HG03457 (cell line): ENCODE measurements at regions not wholly inside any gene's neighbourhood (a gene's known extent, or its start where the extent isn't known, plus 50 kb on each side); places are given as distances from the start of the nearest gene placed in this dataset.

Experiments used
- ATAC-seq: cut with Tn5 transposase; IDR thresholded peaks from one replicate; pipeline ENCODE4 v1.9.1; 2021; ENCODE audit warnings: moderate number of reproducible peaks; ENCODE audit not compliant: unreplicated experiment

DNA sequence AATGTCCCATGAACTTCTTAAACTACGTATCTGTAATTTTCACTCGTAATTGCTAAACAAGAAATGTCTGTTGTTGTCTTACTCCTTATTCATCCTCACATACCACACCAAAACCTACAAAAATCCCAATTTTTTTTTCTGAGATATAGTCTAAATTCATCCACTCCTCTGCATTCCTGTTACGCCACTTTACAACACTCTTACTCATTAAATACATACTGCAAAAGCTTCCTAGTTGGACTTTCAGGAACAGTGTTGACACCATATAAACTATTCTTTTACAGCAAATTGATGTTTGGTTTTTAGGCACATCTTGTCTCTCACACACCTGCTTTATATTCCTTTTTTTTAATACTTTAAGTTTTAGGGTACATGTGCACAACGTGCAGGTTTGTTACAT, 934.9 kb upstream of the CADM2 start:
- no peak for ATAC-seq

DNA sequence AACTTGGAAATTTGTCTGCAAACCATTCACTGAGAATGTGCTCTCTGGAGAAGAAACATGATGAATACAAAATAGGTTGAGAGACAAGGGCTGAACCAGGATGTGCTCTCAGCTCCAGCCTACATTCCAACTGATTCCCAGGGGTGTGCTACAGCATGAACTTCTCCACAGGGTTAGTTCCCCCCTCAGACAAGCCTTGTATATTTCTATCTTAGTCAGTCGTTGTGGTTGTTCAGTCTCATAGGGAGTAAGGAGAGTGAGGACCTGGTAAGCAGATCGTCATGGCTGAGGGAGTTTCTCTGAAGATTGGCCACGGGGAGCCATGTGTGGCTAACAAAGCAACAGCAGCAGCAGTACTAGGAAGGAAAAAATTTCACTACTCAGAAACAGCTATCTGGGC, 919.7 kb upstream of the CADM2 start:
- ATAC-seq, result no peak

DNA sequence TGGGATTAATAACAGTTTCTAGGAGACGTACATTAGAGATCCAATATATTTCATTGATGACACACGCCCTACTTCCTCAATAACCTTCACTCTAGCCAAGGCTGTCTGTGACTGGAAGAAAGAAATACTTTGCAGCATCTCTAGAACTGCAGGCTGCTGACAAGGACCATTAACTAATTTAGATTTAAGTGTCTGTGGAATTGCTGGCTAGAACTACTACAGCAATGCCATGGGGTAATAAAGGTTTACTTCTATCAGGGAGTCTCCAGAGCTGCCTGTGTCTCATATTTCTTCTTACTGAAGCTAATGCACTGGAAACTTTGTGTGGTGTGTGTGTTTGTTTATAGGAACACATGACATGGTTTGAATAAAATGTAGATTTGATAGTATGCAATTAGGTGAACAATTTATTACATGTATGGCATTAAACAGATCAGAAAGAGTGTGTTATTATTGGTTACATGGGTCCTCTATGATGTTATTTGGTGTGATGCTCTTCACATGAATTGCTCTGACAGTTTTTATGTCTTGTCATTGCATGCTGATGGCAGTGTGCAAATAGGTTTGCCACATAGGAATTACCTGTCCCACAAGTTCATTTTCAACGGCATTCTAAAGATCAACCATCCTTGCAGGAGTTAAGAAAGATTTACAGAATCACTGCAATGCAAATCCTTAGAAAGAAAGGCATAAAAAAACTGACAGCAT, 916.2 kb upstream of the CADM2 start:
- ATAC-seq, result no peak

DNA sequence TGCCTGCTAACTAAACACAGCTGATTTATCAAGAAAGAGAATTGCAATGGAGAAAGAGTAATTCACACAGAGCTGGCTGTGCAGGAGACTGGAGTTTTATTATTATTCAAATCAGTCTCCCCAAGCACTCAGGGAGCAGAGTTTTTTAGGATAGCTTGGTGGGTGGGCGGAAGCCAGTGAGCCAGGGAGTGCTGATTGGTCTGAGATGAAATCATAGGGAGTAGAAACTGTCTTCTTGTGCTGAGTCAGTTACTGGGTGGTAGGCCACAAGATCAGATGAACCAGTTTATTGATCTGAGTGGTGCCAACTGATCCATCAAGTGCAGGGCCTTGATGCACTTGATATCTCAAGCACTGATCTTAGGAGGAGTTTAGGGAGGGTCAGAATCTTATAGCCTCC, 891.9 kb upstream of the CADM2 start:
- ATAC-seq, result no peak

DNA sequence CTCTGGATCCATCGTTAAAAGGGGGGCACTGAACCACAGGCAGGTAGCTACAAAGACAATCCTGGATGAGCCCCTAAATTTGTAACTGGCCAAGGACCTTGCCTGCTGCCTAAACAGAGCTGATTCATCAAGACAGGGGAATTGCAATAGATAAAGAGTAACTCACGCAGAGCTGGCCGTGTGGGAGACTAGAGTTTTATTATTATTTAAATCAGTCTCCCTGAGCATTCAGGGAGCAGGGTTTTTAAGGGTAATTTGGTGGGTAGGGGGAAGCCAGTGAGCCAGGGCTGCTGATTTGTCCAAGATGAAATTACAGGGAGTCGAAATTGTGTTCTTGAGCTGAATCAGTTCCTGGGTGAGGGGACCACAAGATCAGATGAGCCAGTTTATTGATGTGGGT, 885.1 kb upstream of the CADM2 start:
- no peak for ATAC-seq

DNA sequence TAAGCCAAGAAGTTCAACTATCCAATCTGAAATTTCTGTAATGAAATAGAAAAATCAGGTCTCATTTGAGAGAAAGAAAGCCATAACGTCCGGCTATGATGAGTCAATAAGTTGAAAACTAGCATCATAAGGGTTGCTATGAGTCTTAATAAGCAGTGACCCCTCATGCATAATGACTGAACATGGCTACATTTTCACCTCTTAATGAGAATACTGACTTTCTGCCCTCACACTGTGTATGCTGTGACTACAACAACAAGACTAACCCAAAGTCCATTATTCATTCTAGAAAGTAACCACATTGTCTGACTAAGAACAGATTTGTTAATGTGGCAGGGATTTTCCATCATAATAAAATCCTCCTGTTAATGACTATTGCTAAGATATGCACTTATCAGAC, 884.0 kb upstream of the CADM2 start:
- no peak for ATAC-seq

DNA sequence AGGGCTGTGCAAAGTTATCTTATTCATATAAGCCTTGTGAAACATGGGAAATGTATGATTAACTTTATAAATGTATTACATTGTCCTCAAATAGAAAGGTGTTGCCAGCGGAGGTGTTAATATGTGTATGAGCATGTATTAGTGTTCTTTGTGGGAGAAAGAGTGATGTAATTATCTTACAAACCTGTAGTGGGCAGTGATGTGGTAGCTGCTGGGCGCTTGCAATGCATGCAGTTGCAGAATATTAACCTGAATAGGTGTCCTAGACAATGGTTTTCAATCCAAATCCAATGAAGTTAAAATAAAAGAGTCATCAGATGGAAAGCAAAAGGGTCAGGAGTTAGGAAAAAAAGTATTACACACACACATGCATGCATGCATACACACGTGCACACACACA, 881.3 kb upstream of the CADM2 start:
- ATAC-seq, result no peak

DNA sequence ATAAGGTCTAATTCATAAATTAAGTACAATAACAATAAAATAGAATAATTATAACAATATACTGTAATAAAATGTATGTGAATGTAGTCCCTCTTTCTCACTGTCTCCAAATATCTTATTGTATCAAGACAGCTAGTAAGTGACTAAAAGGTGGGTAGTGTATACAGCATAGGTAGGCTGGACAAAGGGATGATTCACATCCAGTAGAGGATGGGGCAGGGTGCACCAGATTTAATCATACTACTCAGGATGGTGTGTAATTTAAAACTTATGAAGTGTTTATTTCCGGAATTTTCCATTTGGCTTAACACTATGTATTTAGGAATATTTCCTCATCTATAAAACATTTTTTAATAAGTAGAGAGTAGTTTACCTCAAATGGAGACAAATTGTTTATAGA, 876.1 kb upstream of the CADM2 start:
- ATAC-seq, result no peak

DNA sequence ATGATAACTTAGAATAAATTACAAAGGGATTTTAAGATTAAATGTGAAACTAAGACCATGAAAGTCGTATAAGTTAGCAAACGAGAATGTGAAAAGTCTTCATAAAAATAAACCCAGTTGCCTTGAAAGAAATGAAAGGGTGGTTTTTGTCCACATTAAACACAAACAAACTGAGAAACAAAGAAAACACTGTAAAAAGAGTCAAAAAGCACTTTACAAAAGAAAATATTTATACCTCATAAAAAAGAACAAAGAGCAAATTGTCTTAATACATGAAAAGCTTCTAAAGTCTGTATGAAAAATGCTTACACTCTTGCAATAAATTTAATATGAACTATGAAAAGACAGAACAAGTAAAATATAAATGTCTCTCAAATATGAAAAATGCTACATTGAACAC, 865.9 kb upstream of the CADM2 start:
- ATAC-seq, result no peak

DNA sequence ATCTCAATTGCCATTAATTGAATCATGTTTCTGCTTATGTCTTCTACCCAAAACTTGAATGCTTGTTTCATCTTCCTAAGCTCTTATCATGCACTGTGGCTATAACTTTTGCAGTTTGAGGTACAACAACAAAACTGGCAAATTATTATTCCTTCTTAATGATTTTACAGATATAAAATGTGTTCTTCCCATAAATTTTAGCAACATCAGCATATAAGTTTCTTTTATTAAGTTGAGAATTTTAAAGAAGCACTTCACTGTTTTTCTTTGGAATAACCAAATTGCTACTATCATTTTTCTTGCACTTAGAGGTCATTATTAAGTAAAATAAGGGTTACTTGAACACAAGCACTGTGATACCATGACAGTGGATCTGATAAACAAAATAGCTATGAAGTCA, 862.6 kb upstream of the CADM2 start:
- ATAC-seq, result no peak

DNA sequence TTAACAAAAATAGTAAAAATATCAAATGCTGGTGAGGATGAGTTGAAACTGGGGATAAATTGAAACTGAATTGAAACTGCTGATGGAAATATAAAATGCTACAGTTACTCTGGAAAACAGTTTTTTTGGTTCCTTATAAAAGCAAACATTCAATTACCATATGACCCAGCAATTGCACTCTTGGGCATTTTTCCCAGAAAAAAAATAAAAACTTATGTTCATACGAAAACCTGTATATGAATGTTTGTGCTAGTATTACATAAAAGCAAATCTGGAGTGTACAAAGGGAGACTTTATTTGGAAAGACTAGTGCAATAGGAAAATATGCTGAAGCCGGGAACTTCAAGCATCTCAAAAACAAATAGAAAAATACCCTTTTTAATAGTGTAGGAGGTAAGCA, 857.9 kb upstream of the CADM2 start:
- ATAC-seq, result no peak

DNA sequence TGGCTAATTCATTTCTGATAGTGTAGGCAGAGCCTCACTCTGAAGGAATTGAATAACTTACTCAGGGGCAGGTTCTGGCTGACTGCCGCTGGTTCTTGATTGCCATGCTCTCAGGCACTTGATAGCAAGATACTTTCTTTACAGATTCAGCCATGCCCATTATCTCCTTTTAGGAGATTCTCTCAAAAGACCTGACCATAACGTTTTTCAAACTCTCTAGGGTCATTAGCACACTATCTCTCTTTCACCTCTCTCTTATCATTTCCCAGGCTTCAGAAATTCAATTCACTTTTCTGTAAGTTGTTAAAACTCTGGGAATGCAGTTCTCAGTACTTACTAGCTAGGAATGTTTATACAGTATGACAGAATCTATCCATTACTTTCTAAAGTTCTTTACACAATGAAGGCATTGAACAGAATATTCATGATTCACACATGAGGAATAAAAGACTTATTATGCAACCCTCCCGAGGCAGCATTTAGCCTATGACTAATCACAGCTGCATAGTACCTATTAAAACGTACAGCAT, 850.3 kb upstream of the CADM2 start:
- ATAC-seq, result no peak

DNA sequence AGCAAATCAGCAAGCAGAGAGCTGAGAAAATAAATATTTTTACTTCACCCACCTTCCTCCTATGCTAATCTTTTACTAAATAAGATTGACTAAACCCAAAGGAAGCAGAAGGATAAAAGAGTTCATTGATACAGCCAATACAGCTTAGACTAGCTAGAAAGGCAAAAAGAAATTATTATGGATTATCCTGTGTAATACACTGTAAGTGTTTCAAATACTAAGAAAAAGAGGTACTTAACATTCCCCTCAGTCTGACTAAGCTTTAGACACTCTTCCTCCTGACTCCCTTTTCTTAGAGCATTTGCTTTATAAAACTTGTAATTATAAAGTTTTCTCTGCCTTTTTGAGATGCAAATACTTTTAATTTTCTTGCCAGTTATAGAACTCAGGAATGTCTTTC, 848.9 kb upstream of the CADM2 start:
- no peak for ATAC-seq

DNA sequence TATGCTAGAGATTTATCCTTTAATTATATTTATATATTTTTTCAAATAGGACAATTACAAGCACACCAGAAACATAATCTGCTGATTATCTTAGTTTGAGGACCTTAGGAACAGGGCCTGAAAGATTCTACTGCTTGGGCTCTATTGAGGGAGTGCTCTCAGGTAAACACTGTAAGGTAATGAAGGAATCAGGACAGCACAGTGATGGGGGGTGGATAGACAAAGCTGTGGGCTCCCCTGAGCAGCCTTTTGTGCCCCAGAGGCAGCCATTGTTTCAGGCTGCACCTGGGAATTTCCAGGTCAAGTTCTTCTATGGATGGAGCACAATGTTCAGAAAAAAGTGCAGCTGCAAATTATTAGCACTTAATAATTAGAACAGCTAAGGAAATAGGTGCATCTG, 848.0 kb upstream of the CADM2 start:
- no peak for ATAC-seq

DNA sequence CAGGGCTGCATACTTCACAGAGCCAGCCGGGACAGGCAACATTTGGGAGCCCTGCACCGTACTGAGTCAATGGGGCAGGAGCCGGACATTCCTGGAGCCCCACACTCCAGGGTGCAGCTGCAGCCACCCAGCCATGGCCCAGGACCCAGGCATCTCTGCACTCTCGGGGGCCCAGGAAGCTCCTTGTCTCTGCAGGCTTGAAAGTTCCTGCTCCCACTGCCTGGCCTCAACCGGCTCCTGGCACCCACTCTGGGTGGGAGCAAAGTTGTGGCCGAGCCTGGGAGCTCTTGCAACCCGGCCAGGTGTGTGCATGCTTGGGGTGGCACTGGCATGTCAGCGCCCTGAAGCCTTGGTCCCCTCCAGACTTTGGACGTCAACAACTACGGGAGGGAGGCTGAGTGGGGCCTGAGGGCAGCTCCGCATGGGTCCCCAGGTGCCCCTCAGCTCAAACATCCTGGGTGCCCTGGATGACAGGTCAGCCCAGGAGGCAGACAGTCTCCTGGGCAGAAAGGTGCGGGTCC, 833.5 kb upstream of the CADM2 start:
- no peak for ATAC-seq

DNA sequence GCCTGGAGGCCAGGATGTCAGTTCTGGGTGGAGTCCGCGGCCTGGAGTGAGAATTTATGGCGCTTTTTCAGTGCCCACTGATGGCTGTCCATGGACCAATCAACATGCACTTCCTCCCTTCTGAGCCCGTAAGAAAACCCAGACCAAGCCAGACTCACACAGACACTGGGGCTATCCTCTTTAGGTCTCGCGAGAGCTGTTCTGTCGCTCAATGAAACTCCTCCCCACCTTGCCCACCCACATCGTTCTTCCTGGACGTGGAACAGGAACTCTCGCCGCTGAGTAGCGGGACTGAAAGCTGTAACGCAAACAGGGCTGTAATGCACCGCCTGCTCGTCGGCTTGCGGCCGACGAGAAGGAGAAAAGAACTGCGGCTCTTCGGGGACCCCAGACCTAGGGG, 833.0 kb upstream of the CADM2 start:
- no peak for ATAC-seq

DNA sequence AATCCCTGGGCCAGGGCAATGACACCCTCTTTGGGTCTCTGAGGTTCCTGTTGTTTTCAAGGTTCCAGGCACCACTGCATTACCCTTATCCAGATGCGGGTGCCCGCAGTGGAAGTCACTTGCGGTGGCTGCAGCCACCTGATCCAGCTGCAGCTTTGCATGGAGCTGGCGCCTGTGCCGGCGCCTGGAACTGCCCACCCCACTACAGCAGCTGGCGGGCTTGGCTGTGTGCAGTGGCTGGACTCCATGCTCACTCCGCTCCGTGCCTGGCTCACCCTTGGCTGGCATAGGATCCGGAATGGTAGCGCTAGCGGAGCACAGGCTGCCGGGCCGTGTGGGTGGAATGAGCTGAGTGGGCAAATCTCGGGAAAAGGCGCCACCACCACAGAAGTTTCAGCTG, 832.6 kb upstream of the CADM2 start:
- ATAC-seq, result no peak

DNA sequence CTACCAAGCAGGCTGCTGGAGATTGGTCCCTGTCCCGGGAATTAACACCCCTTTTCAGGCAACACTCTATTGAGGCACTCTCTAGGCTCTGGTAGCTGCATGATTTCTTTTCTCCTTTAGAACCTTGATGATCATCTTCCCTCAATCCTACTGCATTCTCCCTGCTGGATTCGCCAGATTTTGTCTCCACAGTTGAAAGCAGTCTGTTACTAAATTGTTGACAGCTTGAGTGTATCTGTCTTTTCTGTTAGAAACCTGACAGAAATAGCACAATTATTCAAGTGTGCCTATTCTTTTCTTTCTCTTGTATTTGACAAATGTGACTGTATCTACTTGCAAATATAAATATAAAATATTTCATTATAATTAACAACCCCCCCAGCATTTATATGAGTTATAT, 830.8 kb upstream of the CADM2 start:
- no peak for ATAC-seq

DNA sequence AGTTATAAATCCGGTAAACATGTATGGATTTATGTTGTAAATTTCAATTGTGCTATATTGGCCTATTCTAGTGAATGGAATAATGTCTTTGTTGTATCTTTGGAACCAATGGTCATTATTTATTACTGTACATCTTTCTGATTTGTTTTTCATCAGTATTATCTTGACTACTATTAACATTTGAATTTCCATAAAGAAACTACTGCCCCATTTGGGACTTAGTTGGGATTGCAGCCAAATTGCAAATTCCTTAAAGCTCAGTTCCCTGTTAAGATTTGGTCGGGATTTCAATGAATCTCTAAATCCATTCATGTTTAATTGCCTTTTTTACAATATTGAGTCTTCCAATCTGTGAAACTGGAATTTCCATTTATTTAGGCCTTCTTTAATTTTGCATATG, 822.4 kb upstream of the CADM2 start:
- ATAC-seq, result no peak

DNA sequence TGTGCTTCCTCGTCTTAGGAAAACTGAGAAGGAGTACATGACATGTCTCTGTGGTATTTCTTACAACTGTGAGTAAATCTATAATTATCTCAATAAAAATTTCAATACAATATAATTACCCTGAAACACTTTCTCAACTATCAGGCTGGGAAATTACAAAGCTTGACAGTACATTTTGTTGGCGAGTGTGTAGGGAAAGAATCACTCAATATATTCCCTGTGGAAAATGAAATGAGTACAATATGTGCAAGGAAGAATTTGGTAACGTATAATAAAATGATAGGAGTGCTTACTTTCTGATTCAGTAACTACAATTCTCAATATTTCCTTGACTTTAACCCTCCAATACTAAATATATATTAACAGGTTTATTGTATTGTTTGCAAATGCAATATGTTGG, 818.2 kb upstream of the CADM2 start:
- ATAC-seq, result no peak

DNA sequence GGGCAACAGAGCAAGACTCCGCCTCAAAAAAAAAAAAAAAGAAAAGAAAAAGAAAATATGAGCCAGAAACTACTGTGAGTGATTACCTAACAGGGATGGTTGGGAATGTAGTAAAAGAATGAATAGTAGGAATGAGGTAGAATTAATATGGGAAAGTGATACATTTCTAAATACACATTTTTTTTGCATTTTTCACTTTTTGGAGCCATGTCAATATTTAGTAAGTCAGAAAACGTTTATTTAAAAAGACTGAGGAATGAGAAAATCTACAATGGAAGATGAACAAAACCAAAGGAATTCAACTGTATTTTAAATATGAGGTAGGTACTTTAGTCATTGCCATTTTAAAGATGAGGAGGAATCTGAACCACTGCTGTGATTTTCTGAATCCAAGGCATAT, 817.2 kb upstream of the CADM2 start:
- no peak for ATAC-seq

DNA sequence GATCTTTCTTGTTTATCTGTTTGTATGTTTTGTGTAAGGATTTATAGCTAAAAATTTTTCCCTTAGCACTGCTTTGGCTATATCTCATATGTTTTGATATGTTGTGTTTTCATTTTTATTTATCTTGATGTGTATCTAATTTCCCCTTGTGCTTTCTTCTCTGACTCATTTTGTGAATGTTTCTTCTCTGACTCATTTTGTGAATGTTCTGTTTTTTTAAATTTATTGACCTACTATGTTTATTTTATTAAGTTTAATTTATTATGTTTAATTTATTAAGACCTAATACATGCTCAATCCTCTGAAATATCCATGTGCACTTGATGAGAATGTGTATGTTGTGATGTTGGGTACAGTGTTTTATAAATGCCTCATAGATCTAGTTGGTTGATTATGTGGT, 793.5 kb upstream of the CADM2 start:
- no peak for ATAC-seq

DNA sequence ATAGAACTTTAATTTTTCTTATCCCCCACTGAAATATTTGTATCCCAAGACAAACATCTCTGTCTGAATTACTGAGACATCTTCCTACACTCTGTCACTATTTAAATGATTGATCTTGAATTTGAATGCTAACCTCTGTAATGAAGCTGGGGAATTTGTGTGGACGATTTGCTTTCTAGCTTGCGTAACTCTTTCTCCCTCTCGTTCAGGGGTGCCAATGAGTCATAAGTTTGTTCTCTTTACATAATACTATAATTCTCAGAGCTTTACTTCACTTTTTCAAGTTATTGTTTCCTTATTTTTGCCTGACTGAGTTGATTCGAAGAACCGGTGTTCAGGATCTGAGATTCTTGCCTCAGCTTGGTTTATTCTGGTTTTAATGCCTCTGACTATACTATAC, 783.3 kb upstream of the CADM2 start:
- ATAC-seq, result no peak
